GM12878 (cell line): ENCODE measurements at regions not wholly inside any gene's neighbourhood (a gene's known extent, or its start where the extent isn't known, plus 50 kb on each side); places are given as distances from the start of the nearest gene placed in this dataset.

ENCODE experiments used
- CHD1 ChIP-seq: IDR thresholded peaks from 2 replicates; pipeline ENCODE4 v1.6.1; 2012; ENCODE audit warnings: low read depth, low read length, improper control_type of control experiment
- EP300 ChIP-seq, 2 experiments: fragments of 150-350 bp in 1 of 2; IDR thresholded peaks; 2 replicates each; pipeline ENCODE4 v1.6.1; 2011 to 2012; ENCODE audit warnings: low read depth in 2 of 2, low read length in 2 of 2, borderline replicate concordance in 1 of 2, improper control_type of control experiment in 1 of 2, inconsistent platforms in 1 of 2; ENCODE audit not compliant: control insufficient read depth in 1 of 2
- YY1 ChIP-seq: IDR thresholded peaks from 2 replicates; pipeline ENCODE4 v1.6.1; 2011; ENCODE audit warnings: low read depth, mild to moderate bottlenecking, low read length
- TF ChIP-seq, protein P1 (sequence below), 3 experiments: IDR thresholded peaks in 2 of 3; conservative IDR thresholded peaks in 1 of 3; 2 replicates each; pipeline ENCODE4 v1.5.1; 2011; ENCODE audit warnings: low read depth in 3 of 3, low read length in 3 of 3, mild to moderate bottlenecking in 3 of 3, control low read depth in 2 of 3, moderate library complexity in 2 of 3, inconsistent platforms in 1 of 3, mixed read lengths in 1 of 3; ENCODE audit not compliant: control insufficient read depth in 2 of 3, insufficient read depth in 1 of 3; ENCODE audit errors: extremely low read depth in 1 of 3
- TF ChIP-seq, protein P2 (sequence below): IDR thresholded peaks from 2 replicates; pipeline ENCODE4 v1.6.1; 2012; ENCODE audit warnings: mild to moderate bottlenecking, low read depth, low read length

DNA sequence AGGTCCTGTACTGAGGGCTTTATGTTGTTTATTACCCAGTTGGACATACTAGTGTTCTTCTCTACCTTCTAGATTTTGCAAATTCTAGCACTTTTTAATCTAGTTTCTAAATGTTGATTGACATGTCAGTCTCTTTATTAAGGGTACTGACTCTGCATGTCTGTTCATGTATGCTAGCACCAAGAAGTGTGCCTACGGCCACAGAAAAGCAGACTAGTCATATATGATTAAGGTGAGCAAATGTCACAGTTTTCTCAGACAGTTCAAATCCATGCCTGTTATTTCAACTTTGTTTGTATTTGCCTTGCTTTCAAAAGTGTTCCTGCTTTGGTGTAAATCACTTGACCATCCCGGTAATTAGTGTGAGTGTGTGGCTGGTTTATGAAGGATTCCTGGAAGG lies 145.0 kb upstream of the DSEL start:
- no peak for TF ChIP-seq YY1
- no peak for TF ChIP-seq CHD1
- TF ChIP-seq EP300 (IDR thresholded peaks at IDR 0.05; ENCODE audit: borderline replicate concordance in 1 of 2, control insufficient read depth in 1 of 2, low read depth in 2 of 2, low read length in 2 of 2): no peak
- TF ChIP-seq, protein P1, sequence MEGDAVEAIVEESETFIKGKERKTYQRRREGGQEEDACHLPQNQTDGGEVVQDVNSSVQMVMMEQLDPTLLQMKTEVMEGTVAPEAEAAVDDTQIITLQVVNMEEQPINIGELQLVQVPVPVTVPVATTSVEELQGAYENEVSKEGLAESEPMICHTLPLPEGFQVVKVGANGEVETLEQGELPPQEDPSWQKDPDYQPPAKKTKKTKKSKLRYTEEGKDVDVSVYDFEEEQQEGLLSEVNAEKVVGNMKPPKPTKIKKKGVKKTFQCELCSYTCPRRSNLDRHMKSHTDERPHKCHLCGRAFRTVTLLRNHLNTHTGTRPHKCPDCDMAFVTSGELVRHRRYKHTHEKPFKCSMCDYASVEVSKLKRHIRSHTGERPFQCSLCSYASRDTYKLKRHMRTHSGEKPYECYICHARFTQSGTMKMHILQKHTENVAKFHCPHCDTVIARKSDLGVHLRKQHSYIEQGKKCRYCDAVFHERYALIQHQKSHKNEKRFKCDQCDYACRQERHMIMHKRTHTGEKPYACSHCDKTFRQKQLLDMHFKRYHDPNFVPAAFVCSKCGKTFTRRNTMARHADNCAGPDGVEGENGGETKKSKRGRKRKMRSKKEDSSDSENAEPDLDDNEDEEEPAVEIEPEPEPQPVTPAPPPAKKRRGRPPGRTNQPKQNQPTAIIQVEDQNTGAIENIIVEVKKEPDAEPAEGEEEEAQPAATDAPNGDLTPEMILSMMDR (IDR thresholded peaks at IDR 0.05 in 2 of 3, conservative IDR thresholded peaks at IDR 0.05 in 1 of 3; ENCODE audit: control insufficient read depth in 2 of 3, extremely low read depth in 1 of 3, insufficient read depth in 1 of 3, low read depth in 3 of 3, low read length in 3 of 3): no peak
- TF ChIP-seq, protein P2, sequence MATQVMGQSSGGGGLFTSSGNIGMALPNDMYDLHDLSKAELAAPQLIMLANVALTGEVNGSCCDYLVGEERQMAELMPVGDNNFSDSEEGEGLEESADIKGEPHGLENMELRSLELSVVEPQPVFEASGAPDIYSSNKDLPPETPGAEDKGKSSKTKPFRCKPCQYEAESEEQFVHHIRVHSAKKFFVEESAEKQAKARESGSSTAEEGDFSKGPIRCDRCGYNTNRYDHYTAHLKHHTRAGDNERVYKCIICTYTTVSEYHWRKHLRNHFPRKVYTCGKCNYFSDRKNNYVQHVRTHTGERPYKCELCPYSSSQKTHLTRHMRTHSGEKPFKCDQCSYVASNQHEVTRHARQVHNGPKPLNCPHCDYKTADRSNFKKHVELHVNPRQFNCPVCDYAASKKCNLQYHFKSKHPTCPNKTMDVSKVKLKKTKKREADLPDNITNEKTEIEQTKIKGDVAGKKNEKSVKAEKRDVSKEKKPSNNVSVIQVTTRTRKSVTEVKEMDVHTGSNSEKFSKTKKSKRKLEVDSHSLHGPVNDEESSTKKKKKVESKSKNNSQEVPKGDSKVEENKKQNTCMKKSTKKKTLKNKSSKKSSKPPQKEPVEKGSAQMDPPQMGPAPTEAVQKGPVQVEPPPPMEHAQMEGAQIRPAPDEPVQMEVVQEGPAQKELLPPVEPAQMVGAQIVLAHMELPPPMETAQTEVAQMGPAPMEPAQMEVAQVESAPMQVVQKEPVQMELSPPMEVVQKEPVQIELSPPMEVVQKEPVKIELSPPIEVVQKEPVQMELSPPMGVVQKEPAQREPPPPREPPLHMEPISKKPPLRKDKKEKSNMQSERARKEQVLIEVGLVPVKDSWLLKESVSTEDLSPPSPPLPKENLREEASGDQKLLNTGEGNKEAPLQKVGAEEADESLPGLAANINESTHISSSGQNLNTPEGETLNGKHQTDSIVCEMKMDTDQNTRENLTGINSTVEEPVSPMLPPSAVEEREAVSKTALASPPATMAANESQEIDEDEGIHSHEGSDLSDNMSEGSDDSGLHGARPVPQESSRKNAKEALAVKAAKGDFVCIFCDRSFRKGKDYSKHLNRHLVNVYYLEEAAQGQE: no peak
